Gastrocnemius medialis (tissue), 4 donors: ENCODE measurements at regions not wholly inside any gene's neighbourhood (a gene's known extent, or its start where the extent isn't known, plus 50 kb on each side); places are given as distances from the start of the nearest gene placed in this dataset.

Source experiments
- CTCF ChIP-seq, 5 experiments: fragments of 450-650 bp in 3 of 5; fragments of 200-600 bp in 2 of 5; sonication (generic) in 2 of 5; IDR thresholded peaks in 4 of 5; conservative IDR thresholded peaks in 1 of 5; 1 replicate in 4 of 5; 2 replicates in 1 of 5; pipeline ENCODE4 v1.5.1; 2016 to 2019; ENCODE audit warnings: antibody characterized with exemption in 5 of 5, mild to moderate bottlenecking in 3 of 5, moderate library complexity in 3 of 5
- POLR2A ChIP-seq, 2 donors: fragments of 450-650 bp; IDR thresholded peaks; one replicate each; pipeline ENCODE4 v1.6.1; 2017; ENCODE audit warnings: antibody characterized with exemption in 2 of 2, mild to moderate bottlenecking in 2 of 2, moderate library complexity in 2 of 2

GRCh38 chr18:54060343-54061005 is 164.0 kb downstream of the MBD2 start:
- TF ChIP-seq CTCF (IDR thresholded peaks at IDR 0.05 in 4 of 5, conservative IDR thresholded peaks at IDR 0.05 in 1 of 5) (no peak), POLR2A (IDR thresholded peaks at IDR 0.05) (no peak)
